Activated CD4-positive, alpha-beta T cell treated with anti-CD3 and anti-CD28 coated beads for 48 hours (primary cell): ENCODE measurements at regions not wholly inside any gene's neighbourhood (a gene's known extent, or its start where the extent isn't known, plus 50 kb on each side); places are given as distances from the start of the nearest gene placed in this dataset.

Source experiments
- DNase-seq: peaks from one replicate; pipeline ENCODE4 v3.0.0-alpha.2; 2020

- no peak for DNase-seq
Measured at GRCh38 chr2:6685447-6685846, 180.3 kb downstream of the CMPK2 start.

GRCh38 chr2:6692056-6692455, 173.7 kb downstream of the CMPK2 start:
- no peak for DNase-seq

GRCh38 chr2:6692819-6693218, 172.9 kb downstream of the CMPK2 start:
- no peak for DNase-seq

GRCh38 chr2:6694555-6694954, 171.2 kb downstream of the CMPK2 start:
- no peak for DNase-seq

DNA sequence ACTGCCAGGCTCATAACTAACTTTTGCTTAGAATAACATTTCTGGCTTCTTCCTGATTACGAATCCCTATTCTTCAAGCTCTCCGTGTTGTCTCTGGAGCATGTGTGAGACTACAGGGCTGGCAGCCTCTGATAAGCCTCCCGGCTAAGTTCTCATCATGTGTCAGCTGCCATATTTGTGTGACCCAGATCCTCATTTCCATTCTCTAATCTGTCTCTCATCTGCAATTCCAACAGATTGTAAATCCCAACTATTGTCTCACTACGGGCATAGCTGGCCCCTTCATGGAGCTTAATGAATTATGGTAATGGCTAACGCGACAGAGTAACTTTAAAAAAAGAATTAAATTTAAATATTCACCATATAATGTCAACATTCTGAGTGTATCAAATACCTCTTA, 165.4 kb downstream of the CMPK2 start:
- DNase-seq = no peak

- no peak for DNase-seq
Measured at GRCh38 chr2:6704077-6704476, 161.6 kb downstream of the CMPK2 start.

DNA sequence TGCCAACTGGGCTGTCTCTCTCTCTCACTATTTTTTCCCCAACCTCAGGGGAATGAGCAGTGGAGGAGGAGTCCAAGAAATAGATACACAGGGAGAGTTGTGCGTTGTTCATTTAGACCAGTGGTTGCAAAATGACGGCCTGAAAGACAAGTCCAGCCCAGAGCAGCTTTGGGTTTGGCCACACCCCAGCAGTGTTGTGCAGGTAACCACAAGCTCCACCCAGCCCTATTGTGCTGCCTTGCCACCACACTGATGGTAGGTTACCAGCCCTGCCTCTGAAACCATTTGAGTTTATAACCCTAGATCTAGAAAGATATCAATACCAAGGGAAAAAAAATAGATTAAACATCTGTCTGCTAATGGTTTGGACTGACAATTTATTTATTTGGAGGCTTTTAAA, 144.3 kb downstream of the CMPK2 start:
- no peak for DNase-seq

DNA sequence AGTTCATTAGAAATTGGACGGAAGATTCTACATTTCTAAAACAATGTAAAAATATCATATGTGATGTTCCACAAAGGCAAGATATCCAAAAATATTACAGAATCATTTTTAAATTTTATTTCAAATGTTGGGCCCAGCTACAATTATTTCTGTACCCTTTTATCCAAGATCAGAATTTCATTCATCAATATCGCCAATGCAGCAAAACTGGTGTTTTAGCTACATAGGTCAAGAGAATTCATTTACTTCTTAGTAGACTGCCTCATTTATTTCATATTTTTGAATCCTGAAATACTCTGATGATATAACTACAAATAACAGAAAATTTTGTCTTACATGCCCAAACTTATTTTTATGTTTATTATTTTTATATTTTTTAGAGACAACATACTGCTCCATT, 143.1 kb downstream of the CMPK2 start:
- no peak for DNase-seq

GRCh38 chr2:6723865-6724604, 141.7 kb downstream of the CMPK2 start:
- no peak for DNase-seq

DNA sequence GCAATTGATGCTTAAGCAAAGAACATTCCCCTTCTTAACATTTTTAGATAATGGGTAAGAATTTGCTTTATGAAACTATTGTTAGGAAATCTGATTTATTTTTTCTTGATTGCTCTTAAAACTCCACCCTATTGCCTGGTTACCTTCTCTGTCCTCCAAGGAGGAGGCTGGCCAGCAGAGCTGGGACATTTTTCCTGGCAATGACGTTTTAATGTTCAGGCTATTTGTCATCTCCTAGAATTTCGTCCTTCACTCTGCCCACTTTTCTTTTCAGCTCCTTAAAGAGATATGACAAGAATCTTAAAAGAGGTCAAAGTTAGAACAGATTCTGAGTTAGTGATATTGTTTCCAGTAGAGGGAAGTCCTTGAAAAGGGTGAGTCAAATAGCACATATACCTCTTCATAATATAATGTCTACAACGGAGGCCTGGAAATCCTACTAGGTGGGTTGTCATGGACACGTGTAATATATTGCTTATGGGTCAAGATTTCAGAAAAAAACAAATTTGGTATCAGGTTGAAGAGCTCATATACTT, 141.0 kb downstream of the CMPK2 start:
- DNase-seq = no peak

- no peak for DNase-seq
Measured at GRCh38 chr2:6728156-6728555, 137.6 kb downstream of the CMPK2 start.

DNA sequence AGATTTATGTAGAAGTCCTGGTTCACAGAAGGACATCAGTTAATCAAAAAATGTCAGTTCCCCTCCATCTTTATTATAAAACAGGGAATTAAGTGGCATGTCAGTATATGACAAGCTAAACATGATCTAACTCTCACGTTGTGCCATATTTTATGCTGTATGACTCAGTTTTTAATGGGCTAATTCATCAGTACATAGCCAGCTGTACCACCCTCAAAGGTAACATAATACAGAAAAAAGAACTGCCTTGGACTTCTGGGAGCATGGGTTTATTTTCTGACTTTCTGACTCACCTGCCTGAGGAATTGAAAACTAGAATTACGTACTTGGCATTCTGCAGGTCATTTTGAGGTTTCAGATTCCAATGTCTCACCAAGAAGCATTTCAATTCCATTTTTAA, 135.7 kb downstream of the CMPK2 start:
- no peak for DNase-seq

DNA sequence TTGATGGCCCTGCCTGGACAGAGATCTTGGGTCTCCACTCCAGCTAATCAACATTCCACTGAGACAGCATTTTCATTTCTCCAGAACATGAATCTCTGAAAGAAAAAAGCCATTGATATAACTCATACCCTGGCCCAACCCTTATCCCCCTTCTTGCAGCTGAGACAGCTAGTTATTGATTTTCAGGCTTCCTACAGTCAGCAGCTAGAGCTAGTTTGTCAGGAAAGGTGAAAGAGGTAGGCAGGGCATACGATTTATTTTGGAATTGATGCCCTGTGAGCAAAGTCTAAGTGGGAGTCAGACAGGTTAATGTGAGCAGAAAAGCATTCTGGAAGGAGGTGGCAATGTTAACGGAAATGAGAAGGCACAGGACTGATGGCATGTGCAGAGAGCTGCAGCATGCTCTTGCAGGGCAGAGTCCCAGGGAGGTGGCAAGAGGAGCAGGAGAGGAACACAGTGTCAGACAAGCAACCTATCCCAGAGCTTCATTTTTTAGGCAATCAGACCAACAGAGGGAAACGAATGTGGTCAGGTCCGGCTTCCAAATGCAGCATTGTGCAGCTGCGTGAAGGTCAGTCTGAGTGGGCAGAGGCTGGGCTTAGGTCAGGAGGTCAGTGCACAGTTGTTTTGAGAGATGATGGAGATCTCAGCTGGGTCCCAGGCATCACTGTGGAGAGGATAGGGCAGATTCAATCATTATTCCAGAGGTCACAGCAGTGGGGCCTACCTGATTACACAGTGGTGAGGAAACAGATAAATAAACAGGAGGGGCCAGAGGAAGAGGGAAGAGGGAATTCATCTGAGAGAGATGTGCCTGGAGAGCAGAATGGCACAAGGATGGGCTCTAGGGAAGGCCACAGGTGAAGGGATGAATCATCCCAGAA, 134.8 kb downstream of the CMPK2 start:
- DNase-seq = no peak

GRCh38 chr2:6739547-6739946, 126.2 kb downstream of the CMPK2 start:
- DNase-seq = no peak

- no peak for DNase-seq
Measured at GRCh38 chr2:6741229-6741628, 124.5 kb downstream of the CMPK2 start.

DNA sequence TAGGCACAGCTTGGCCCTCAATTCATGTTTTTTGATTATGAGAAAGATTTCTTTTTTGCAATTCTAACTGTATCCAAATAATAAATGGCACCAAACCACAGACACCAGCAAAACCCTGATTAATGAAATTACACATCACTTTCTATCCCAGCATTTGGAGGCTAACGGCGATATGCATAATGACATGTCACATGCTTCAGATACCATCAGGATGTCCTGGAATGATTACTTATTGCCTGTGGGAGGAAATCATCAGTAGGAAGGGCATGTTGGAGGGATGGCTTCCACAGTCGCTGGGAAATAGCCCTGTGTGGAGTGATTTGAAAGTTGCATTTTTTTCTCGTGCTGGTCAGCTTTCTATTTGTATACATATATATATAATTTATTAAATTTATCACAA, 121.7 kb downstream of the CMPK2 start:
- no peak for DNase-seq

DNA sequence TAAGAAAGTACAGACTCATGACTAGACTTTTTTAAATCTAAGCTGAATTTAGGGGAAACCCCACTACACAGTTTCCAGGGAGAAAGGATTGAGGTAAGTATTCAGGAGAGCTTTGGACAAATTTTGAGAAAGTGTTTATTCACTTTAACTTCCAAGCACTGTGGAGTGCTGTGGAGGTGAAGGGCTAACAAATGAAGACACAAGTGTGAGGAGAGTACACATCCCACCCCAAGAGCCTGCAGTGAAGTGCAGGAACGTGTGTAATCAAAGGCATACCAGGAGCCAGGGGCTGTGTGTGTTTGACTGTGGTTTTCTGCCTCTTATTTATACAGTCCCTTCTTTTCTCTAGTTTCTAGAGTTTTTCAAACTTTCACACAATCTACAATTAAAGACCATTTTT, 118.3 kb downstream of the CMPK2 start:
- no peak for DNase-seq

DNA sequence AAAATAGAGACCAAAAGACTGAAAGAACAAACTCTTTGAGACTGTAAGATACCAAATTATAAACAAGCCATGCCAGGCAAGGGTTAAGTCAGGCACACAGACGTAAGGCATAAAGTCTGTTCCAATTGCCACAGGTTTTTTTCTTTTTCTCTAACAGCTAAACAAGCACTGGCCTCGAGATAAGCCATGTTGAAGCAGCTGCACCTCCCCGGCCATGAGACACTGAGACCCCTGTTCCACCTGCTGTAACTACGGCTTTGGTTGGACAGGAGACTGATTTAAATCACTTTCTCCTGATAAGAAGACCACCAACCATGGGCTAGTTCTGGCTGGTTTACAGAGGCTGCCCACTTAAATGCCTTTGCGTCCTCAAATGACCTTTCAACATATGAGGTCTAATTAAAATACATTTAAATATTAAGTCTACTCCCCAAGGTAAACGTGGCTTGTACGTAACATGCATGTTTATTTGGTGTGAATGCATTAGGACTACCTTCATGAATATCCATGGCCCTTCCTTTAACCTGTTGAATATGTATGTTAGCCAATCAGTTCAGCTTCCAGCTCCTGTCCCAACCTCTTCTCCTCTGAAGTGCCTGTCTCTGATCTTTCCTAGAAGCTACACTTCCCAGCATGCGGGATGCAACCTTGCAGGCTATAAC, 117.2 kb downstream of the CMPK2 start:
- no peak for DNase-seq

GRCh38 chr2:6749962-6750361, 115.7 kb downstream of the CMPK2 start:
- no peak for DNase-seq

GRCh38 chr2:6750411-6751158, 115.1 kb downstream of the CMPK2 start:
- no peak for DNase-seq

GRCh38 chr2:6754419-6754818, 111.3 kb downstream of the CMPK2 start:
- no peak for DNase-seq

- no peak for DNase-seq
Measured at GRCh38 chr2:6755456-6755855, 110.3 kb downstream of the CMPK2 start.

DNA sequence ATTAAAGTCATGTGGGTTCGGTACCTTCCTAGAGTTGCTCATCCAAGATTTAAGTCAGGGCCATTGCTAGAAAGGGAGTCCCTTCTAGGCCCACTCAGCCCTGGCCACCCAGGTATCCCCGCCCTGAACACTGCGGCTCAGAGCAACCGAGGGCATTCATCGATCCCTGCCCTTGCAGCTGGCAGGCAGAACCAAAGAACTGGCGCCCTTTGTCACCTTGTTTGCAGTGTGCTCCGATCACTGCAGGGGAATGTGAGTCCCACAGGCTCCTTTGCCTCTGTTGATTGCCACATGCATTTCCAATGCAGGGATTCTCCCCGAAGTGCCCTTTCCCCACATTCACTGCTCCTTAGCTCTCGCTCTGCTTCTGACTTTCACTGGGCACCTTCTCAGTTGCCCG, 108.5 kb downstream of the CMPK2 start:
- DNase-seq = no peak
